AG10803 (cell line): ENCODE measurements at regions not wholly inside any gene's neighbourhood (a gene's known extent, or its start where the extent isn't known, plus 50 kb on each side); places are given as distances from the start of the nearest gene placed in this dataset.

ENCODE experiments used
- DNase-seq: peaks from one replicate; pipeline ENCODE4 v3.0.0; 2010; ENCODE audit warnings: low read depth
- H3K4me3 ChIP-seq: 2 replicates; pipeline ENCODE4 v1.5.1; 2011; ENCODE audit warnings: mild to moderate bottlenecking, low read length, control low read depth
- TF ChIP-seq, protein P1 (sequence below): conservative IDR thresholded peaks from 2 replicates; pipeline ENCODE4 v1.5.1; 2011; ENCODE audit warnings: mild to moderate bottlenecking, low read length, control low read depth, inconsistent platforms

GRCh38 chr22:49590381-49590780, 237.3 kb downstream of the BRD1 start:
- DNase-seq: no peak
- TF ChIP-seq, protein P1, sequence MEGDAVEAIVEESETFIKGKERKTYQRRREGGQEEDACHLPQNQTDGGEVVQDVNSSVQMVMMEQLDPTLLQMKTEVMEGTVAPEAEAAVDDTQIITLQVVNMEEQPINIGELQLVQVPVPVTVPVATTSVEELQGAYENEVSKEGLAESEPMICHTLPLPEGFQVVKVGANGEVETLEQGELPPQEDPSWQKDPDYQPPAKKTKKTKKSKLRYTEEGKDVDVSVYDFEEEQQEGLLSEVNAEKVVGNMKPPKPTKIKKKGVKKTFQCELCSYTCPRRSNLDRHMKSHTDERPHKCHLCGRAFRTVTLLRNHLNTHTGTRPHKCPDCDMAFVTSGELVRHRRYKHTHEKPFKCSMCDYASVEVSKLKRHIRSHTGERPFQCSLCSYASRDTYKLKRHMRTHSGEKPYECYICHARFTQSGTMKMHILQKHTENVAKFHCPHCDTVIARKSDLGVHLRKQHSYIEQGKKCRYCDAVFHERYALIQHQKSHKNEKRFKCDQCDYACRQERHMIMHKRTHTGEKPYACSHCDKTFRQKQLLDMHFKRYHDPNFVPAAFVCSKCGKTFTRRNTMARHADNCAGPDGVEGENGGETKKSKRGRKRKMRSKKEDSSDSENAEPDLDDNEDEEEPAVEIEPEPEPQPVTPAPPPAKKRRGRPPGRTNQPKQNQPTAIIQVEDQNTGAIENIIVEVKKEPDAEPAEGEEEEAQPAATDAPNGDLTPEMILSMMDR: no peak
- H3K4me3 ChIP-seq: no peak overlapping the region

GRCh38 chr22:49589811-49590210, 237.9 kb downstream of the BRD1 start:
- DNase-seq: no peak

GRCh38 chr22:49589301-49589700, 238.4 kb downstream of the BRD1 start:
- no peak for DNase-seq

More at GRCh38 chr22:49589811-49590210, 237.9 kb downstream of the BRD1 start:
- TF ChIP-seq, protein P1: no peak
- H3K4me3 ChIP-seq: no peak overlapping the region

GRCh38 chr22:49588739-49589138, 238.9 kb downstream of the BRD1 start:
- TF ChIP-seq, protein P1: no peak
- no peak for DNase-seq
- H3K4me3 ChIP-seq: no peak overlapping the region

More at GRCh38 chr22:49589301-49589700, 238.4 kb downstream of the BRD1 start:
- H3K4me3 ChIP-seq: no peak overlapping the region
- TF ChIP-seq, protein P1: no peak

GRCh38 chr22:49587987-49588386, 239.7 kb downstream of the BRD1 start:
- TF ChIP-seq, protein P1: no peak
- no peak overlapping the region for H3K4me3 ChIP-seq
- no peak for DNase-seq

DNA sequence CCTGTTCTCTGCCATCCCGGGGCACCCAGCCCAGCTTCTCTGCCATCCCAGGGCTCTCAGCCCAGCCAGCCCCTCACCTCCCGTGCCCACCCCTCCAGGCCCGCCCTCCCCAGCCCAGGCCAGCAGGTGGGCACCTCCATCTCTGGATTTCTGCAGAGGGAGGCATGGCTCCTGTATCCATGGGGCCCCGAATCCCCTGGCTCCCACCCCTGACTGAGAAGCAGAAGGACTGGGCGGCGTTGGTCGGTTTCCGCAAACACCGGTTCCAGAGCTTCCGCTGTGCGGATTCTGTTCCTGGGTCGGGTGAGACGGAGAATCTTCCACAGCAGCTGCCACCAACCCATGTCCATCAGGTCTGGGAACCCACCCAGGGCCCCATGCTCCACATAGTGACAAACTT, 240.3 kb downstream of the BRD1 start:
- TF ChIP-seq, protein P1: no peak
- DNase-seq: no peak
- H3K4me3 ChIP-seq: no peak overlapping the region

DNA sequence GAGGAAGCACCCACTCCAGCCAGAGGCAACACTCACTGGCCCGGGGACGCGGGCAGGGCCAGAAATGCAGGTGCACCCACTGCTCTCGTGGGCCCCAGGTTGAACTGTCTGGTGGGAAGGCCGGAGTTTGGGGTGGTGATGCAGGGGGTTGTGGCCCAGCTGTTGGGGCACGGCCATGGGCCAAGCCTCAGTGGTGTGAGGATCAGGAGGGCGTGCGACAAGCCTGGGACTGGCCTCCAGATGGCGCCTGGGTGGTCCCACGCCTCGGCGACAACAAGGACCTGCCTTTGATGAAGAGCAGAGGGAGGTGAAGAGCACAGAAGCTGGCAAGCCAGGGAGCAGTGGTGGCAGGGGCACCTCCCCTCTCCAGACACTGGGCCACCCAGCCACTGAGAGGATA, 240.8 kb downstream of the BRD1 start:
- TF ChIP-seq, protein P1: no peak
- no peak for DNase-seq
- H3K4me3 ChIP-seq: no peak overlapping the region
